Type B pancreatic cell (in vitro differentiated cells): ENCODE measurements at regions not wholly inside any gene's neighbourhood (a gene's known extent, or its start where the extent isn't known, plus 50 kb on each side); places are given as distances from the start of the nearest gene placed in this dataset.

Experiments
- DNase-seq: peaks from one replicate; pipeline ENCODE4 v3.0.0; 2021; ENCODE audit warnings: mixed read lengths; ENCODE audit not compliant: unreplicated experiment; ENCODE audit errors: extremely low spot score
- H3K27ac Mint-ChIP-seq: 2 replicates; pipeline ENCODE4 v1.8.0; 2021; ENCODE audit warnings: mild to moderate bottlenecking, mixed read lengths
- H3K27me3 Mint-ChIP-seq: 2 replicates; pipeline ENCODE4 v1.8.0; 2021; ENCODE audit warnings: mixed read lengths
- H3K36me3 Mint-ChIP-seq: 2 replicates; pipeline ENCODE4 v1.8.0; 2021; ENCODE audit warnings: mixed read lengths
- H3K4me1 Mint-ChIP-seq: one replicate; pipeline ENCODE4 v1.8.0; 2021; ENCODE audit warnings: mixed read lengths; ENCODE audit not compliant: unreplicated experiment
- H3K4me3 Mint-ChIP-seq: 2 replicates; pipeline ENCODE4 v1.8.0; 2021; ENCODE audit warnings: mild to moderate bottlenecking, mixed read lengths
- H3K9me3 Mint-ChIP-seq: 2 replicates; pipeline ENCODE4 v1.8.0; 2021; ENCODE audit warnings: mixed read lengths
- CTCF ChIP-seq: fragments of 200-600 bp; sonication (generic); conservative IDR thresholded peaks from 2 replicates; pipeline ENCODE4 v1.5.0; 2021; ENCODE audit warnings: antibody characterized with exemption, mild to moderate bottlenecking

GRCh38 chr16:85166281-85166680, 54.0 kb upstream of the CIBAR2 start:
- H3K36me3 Mint-ChIP-seq: no peaks in the 10 kb centered on the region
- H3K4me1 Mint-ChIP-seq: peaks cover 42% of the 10 kb centered on the region
- H3K9me3 Mint-ChIP-seq: no peaks in the 10 kb centered on the region
- no peak for TF ChIP-seq CTCF
- no peak overlapping the region for H3K27ac Mint-ChIP-seq
- no peak for DNase-seq
- H3K27me3 Mint-ChIP-seq: peaks cover 4% of the 10 kb centered on the region
- H3K4me3 Mint-ChIP-seq: peak overlapping the region; percentile 82

GRCh38 chr16:85166699-85167588, 54.7 kb upstream of the CIBAR2 start:
- Mint-ChIP-seq H3K4me3 (peak overlapping the region; percentile 82), H3K9me3 (no peaks in the 10 kb centered on the region), H3K4me1 (peaks cover 44% of the 10 kb centered on the region), H3K36me3 (peaks cover 4% of the 10 kb centered on the region), H3K27me3 (peaks cover 10% of the 10 kb centered on the region), H3K27ac (peak overlapping the region; percentile 18)
- DNase-seq: no peak
- no peak for TF ChIP-seq CTCF

- H3K27me3 Mint-ChIP-seq: peaks cover 19% of the 10 kb centered on the region
- peak overlapping the region; percentile 18 for H3K27ac Mint-ChIP-seq
- peak; percentile 44 for TF ChIP-seq CTCF
- no peak for DNase-seq
- no peaks in the 10 kb centered on the region for H3K9me3 Mint-ChIP-seq
- H3K36me3 Mint-ChIP-seq: peaks cover 6% of the 10 kb centered on the region
- peak overlapping the region; percentile 82 for H3K4me3 Mint-ChIP-seq
- H3K4me1 Mint-ChIP-seq: peaks cover 44% of the 10 kb centered on the region
Measured at GRCh38 chr16:85167589-85168537, 55.6 kb upstream of the CIBAR2 start.

- H3K4me1 Mint-ChIP-seq: peaks cover 50% of the 10 kb centered on the region
- DNase-seq: no peak
- peaks cover 9% of the 10 kb centered on the region for H3K36me3 Mint-ChIP-seq
- TF ChIP-seq CTCF: no peak
- H3K27me3 Mint-ChIP-seq: peaks cover 27% of the 10 kb centered on the region
- H3K27ac Mint-ChIP-seq: no peak overlapping the region
- peak overlapping the region; percentile 82 for H3K4me3 Mint-ChIP-seq
- H3K9me3 Mint-ChIP-seq: no peaks in the 10 kb centered on the region
Measured at GRCh38 chr16:85168732-85169256, 56.5 kb upstream of the CIBAR2 start.

- Mint-ChIP-seq H3K4me3 (peak overlapping the region; percentile 28), H3K36me3 (peaks cover 12% of the 10 kb centered on the region), H3K9me3 (no peaks in the 10 kb centered on the region), H3K4me1 (peaks cover 57% of the 10 kb centered on the region), H3K27ac (no peak overlapping the region), H3K27me3 (peaks cover 33% of the 10 kb centered on the region)
- DNase-seq: no peak
- TF ChIP-seq CTCF: no peak
Measured at GRCh38 chr16:85169333-85170065, 57.2 kb upstream of the CIBAR2 start.
